ENCODE measurements at regions not wholly inside any gene's neighbourhood (a gene's known extent, or its start where the extent isn't known, plus 50 kb on each side); places are given as distances from the start of the nearest gene placed in this dataset.

GRCh38 chr6:15730922-15731321 lies 68.1 kb upstream of the DTNBP1 start:
- Mint-ChIP-seq H3K27me3 (peaks cover 7% of the 10 kb centered on the region), H3K4me1 (peaks cover 12% of the 10 kb centered on the region), H3K9me3 (no peaks in the 10 kb centered on the region), H3K4me3 (no peak overlapping the region), H3K27ac (no peak overlapping the region), H3K36me3 (no peaks in the 10 kb centered on the region)
- DNase-seq = no peak
- CTCF ChIA-PET = no interaction called here

GRCh38 chr6:15730442-15730841 lies 67.6 kb upstream of the DTNBP1 start:
- no peak overlapping the region for H3K27ac Mint-ChIP-seq
- no peaks in the 10 kb centered on the region for H3K36me3 Mint-ChIP-seq
- CTCF ChIA-PET = no interaction called here
- H3K4me1 Mint-ChIP-seq = peaks cover 7% of the 10 kb centered on the region
- no peaks in the 10 kb centered on the region for H3K9me3 Mint-ChIP-seq
- H3K27me3 Mint-ChIP-seq = peaks cover 7% of the 10 kb centered on the region
- DNase-seq = no peak
- H3K4me3 Mint-ChIP-seq = no peak overlapping the region

GRCh38 chr6:15722731-15723130 lies 59.9 kb upstream of the DTNBP1 start:
- H3K4me1 Mint-ChIP-seq = no peaks in the 10 kb centered on the region
- H3K27ac Mint-ChIP-seq = no peak overlapping the region
- no peaks in the 10 kb centered on the region for H3K9me3 Mint-ChIP-seq
- H3K36me3 Mint-ChIP-seq = no peaks in the 10 kb centered on the region
- no peaks in the 10 kb centered on the region for H3K27me3 Mint-ChIP-seq
- CTCF ChIA-PET = interaction anchor here (1.2 kb wide), 1 partner anchor 28 kb away, joined by 3 read pairs; no protein-coding TSS in a partner anchor
- no peak for DNase-seq
- H3K4me3 Mint-ChIP-seq = no peak overlapping the region

GRCh38 chr6:15716889-15717288 lies 54.1 kb upstream of the DTNBP1 start:
- H3K9me3 Mint-ChIP-seq = peaks cover 4% of the 10 kb centered on the region
- H3K27me3 Mint-ChIP-seq = no peaks in the 10 kb centered on the region
- no peak overlapping the region for H3K27ac Mint-ChIP-seq
- H3K4me1 Mint-ChIP-seq = no peaks in the 10 kb centered on the region
- H3K4me3 Mint-ChIP-seq = no peak overlapping the region
- DNase-seq = no peak
- CTCF ChIA-PET = no interaction called here
- H3K36me3 Mint-ChIP-seq = no peaks in the 10 kb centered on the region

GRCh38 chr6:15715851-15716250 lies 53.0 kb upstream of the DTNBP1 start:
- Mint-ChIP-seq H3K9me3 (peaks cover 4% of the 10 kb centered on the region), H3K36me3 (no peaks in the 10 kb centered on the region), H3K27ac (no peak overlapping the region), H3K4me3 (no peak overlapping the region), H3K4me1 (no peaks in the 10 kb centered on the region), H3K27me3 (no peaks in the 10 kb centered on the region)
- no peak for DNase-seq
- CTCF ChIA-PET = no interaction called here

GRCh38 chr6:15715060-15715459 lies 52.2 kb upstream of the DTNBP1 start:
- DNase-seq = no peak
- peaks cover 4% of the 10 kb centered on the region for H3K9me3 Mint-ChIP-seq
- H3K4me1 Mint-ChIP-seq = no peaks in the 10 kb centered on the region
- no peak overlapping the region for H3K4me3 Mint-ChIP-seq
- no peaks in the 10 kb centered on the region for H3K27me3 Mint-ChIP-seq
- CTCF ChIA-PET = no interaction called here
- no peaks in the 10 kb centered on the region for H3K36me3 Mint-ChIP-seq
- H3K27ac Mint-ChIP-seq = no peak overlapping the region

GRCh38 chr6:15714658-15715057 lies 51.8 kb upstream of the DTNBP1 start:
- Mint-ChIP-seq H3K27me3 (no peaks in the 10 kb centered on the region), H3K27ac (no peak overlapping the region), H3K4me1 (no peaks in the 10 kb centered on the region), H3K4me3 (no peak overlapping the region), H3K9me3 (peaks cover 4% of the 10 kb centered on the region), H3K36me3 (no peaks in the 10 kb centered on the region)
- no peak for DNase-seq
- CTCF ChIA-PET = no interaction called here

- no peak for DNase-seq
- Mint-ChIP-seq H3K9me3 (peaks cover 4% of the 10 kb centered on the region), H3K27me3 (no peaks in the 10 kb centered on the region), H3K4me1 (no peaks in the 10 kb centered on the region), H3K36me3 (no peaks in the 10 kb centered on the region), H3K27ac (no peak overlapping the region), H3K4me3 (no peak overlapping the region)
- CTCF ChIA-PET = no interaction called here
These were observed 50.5 kb upstream of the DTNBP1 start for GRCh38 chr6:15713325-15713724.

- H3K27me3 Mint-ChIP-seq = no peaks in the 10 kb centered on the region
- H3K9me3 Mint-ChIP-seq = peaks cover 4% of the 10 kb centered on the region
- CTCF ChIA-PET = no interaction called here
- H3K4me3 Mint-ChIP-seq = no peak overlapping the region
- no peak for DNase-seq
- no peaks in the 10 kb centered on the region for H3K36me3 Mint-ChIP-seq
- no peak overlapping the region for H3K27ac Mint-ChIP-seq
- no peaks in the 10 kb centered on the region for H3K4me1 Mint-ChIP-seq
These were observed 50.0 kb upstream of the DTNBP1 start for GRCh38 chr6:15712797-15713196.
